Skeletal muscle satellite cell (primary cell): ENCODE measurements at regions not wholly inside any gene's neighbourhood (a gene's known extent, or its start where the extent isn't known, plus 50 kb on each side); places are given as distances from the start of the nearest gene placed in this dataset.

Experiments used
- H3K27me3 ChIP-seq: 2 replicates; pipeline ENCODE4 v1.7.0; 2013; ENCODE audit warnings: low read length; ENCODE audit not compliant: control insufficient read depth, insufficient read depth
- H3K36me3 ChIP-seq: 2 replicates; pipeline ENCODE4 v1.7.0; 2013; ENCODE audit warnings: mild to moderate bottlenecking, control low read depth, low read length; ENCODE audit not compliant: insufficient read depth
- H3K4me1 ChIP-seq: 2 replicates; pipeline ENCODE4 v1.7.0; 2013; ENCODE audit warnings: low read length; ENCODE audit not compliant: control insufficient read depth, insufficient read depth
- H3K4me2 ChIP-seq: 2 replicates; pipeline ENCODE4 v1.7.0; 2013; ENCODE audit warnings: mild to moderate bottlenecking, low read length
- H3K4me3 ChIP-seq: 2 replicates; pipeline ENCODE4 v1.7.0; 2013; ENCODE audit warnings: low read length
- H3K9ac ChIP-seq: 2 replicates; pipeline ENCODE4 v1.7.0; 2013; ENCODE audit warnings: mild to moderate bottlenecking, low read depth, low read length, moderate library complexity
- H3K9me3 ChIP-seq: replicated peaks from 2 replicates; pipeline ENCODE4 v1.7.0; 2013; ENCODE audit warnings: mild to moderate bottlenecking, control low read depth, low read length

GRCh38 chr2:2662037-2662846, 331.2 kb upstream of the MYT1L start:
- Histone ChIP-seq H3K36me3 (no peaks in the 10 kb centered on the region), H3K9ac (no peak overlapping the region), H3K9me3 (peaks cover 22% of the 10 kb centered on the region), H3K4me1 (no peaks in the 10 kb centered on the region), H3K4me3 (no peak overlapping the region), H3K4me2 (no peak overlapping the region), H3K27me3 (no peaks in the 10 kb centered on the region)

- Histone ChIP-seq H3K27me3 (no peaks in the 10 kb centered on the region), H3K4me1 (no peaks in the 10 kb centered on the region), H3K4me2 (no peak overlapping the region), H3K9ac (no peak overlapping the region), H3K4me3 (no peak overlapping the region), H3K9me3 (peaks cover 20% of the 10 kb centered on the region), H3K36me3 (no peaks in the 10 kb centered on the region)
Observed at GRCh38 chr2:2660789-2661355, 329.8 kb upstream of the MYT1L start.

- Histone ChIP-seq H3K4me1 (no peaks in the 10 kb centered on the region), H3K27me3 (no peaks in the 10 kb centered on the region), H3K9ac (no peak overlapping the region), H3K4me2 (no peak overlapping the region), H3K36me3 (no peaks in the 10 kb centered on the region), H3K4me3 (no peak overlapping the region), H3K9me3 (peaks cover 11% of the 10 kb centered on the region)
Observed at GRCh38 chr2:2657121-2657962, 326.3 kb upstream of the MYT1L start.

DNA sequence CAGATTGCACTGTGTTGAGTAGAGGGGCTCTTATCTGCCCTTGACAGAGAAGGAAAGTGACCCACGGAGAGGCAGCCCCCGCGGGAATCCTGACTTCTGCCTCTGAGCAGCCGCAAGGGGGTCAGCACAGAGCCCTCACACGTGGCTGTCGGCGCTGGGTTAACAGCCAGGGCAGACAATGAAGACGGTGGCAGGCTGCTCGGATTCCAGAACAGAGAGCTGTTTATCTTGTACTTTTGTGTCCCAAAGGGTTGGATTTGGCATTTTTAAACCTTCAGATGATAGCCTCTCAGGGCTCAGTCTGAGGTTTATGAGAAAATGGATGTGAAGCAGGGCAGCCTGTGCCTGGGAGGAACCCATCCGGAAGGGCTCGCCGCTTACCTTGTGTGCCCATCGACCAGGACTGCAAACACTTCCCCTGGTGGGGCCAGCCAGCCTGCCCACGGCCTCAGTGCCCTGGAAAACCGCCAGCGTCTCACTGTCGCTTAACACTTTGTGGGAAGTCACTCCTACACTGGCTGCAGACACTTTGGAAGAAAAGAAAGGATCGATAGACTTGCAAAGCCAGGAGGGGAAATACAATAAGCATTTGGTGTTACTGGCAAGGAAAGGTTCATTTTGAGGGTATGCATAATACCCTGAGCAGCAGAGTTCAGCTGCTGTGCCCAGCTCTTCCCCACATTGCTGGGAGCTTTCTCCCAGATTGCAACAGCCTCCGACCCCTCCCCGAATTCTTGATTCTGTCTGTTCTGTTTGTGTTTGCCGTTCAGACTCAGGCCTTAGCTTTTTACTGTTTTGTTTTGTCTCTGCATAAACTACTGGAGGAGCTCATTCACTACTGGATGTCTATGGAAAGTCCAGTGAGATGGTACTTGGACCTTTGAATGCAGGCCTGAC, 325.3 kb upstream of the MYT1L start:
- no peaks in the 10 kb centered on the region for H3K36me3 ChIP-seq
- peaks cover 9% of the 10 kb centered on the region for H3K9me3 ChIP-seq
- H3K4me1 ChIP-seq, result no peaks in the 10 kb centered on the region
- H3K27me3 ChIP-seq, result no peaks in the 10 kb centered on the region
- no peak overlapping the region for H3K4me2 ChIP-seq
- no peak overlapping the region for H3K4me3 ChIP-seq
- H3K9ac ChIP-seq, result no peak overlapping the region

- no peak overlapping the region for H3K4me3 ChIP-seq
- H3K36me3 ChIP-seq, result no peaks in the 10 kb centered on the region
- H3K4me2 ChIP-seq, result no peak overlapping the region
- H3K27me3 ChIP-seq, result no peaks in the 10 kb centered on the region
- H3K9me3 ChIP-seq, result peaks cover 9% of the 10 kb centered on the region
- no peaks in the 10 kb centered on the region for H3K4me1 ChIP-seq
- H3K9ac ChIP-seq, result no peak overlapping the region
Observed at GRCh38 chr2:2655453-2656114, 324.5 kb upstream of the MYT1L start.

DNA sequence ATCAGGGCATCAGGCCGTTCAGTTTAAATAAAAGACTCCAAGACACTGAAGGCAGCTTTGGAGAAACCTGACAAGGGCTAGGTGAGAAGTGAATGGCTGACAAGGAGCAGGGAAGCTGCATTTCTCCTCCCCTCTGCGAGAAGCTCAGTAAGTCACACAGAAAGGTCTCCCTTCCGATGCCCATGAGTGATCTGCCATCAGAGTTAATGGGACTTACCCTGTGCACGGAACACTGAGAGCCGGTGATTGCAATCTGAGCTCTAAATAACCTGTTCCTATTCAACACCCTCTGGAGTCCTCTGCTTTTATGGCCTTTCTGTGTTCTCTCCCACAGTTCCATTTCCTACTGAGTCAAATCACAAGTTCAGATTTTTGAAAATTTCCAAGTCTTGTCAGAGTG, 322.2 kb upstream of the MYT1L start:
- Histone ChIP-seq H3K4me1 (no peaks in the 10 kb centered on the region), H3K27me3 (no peaks in the 10 kb centered on the region), H3K9me3 (peaks cover 9% of the 10 kb centered on the region), H3K4me2 (no peak overlapping the region), H3K9ac (no peak overlapping the region), H3K36me3 (no peaks in the 10 kb centered on the region), H3K4me3 (no peak overlapping the region)

DNA sequence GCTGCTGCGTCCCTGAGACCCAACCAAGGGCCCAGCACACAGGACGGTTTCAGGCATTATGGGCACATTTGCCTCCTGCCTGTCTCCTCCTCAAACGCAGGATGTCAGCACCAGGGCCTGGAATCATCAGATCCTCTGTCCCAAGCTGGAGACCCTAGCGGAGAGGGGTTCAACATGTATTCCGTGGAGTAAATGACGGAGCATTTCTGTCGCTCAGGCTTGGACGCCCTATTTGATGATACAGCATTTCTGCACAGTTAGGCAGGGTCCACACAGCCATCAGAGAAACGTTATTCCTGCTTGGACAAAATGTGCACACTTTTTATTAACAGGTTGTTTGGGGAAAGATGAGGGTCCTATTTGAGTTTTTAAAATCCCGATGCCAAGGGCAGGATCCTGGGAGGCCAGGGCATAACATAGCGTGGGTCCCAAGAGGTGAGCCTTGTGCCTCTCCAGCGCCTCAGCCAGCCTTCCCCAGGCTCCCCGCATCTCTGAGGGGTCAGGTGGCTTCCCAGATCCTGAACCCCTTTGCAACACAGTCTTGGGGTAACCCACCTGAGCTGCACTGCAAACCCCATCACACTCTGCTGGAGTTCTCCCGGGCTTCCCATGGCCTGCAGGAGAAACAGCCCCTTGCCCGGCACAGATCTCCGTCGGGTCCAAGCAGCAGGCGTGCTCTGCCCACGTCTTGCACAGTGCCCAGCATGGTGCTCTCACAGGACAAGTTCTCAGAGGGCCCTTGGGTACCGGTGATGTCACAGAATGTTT, 319.7 kb upstream of the MYT1L start:
- Histone ChIP-seq H3K36me3 (no peaks in the 10 kb centered on the region), H3K9me3 (peaks cover 2% of the 10 kb centered on the region), H3K4me1 (no peaks in the 10 kb centered on the region), H3K27me3 (no peaks in the 10 kb centered on the region), H3K4me2 (no peak overlapping the region), H3K9ac (no peak overlapping the region), H3K4me3 (no peak overlapping the region)

GRCh38 chr2:2649109-2650072, 318.3 kb upstream of the MYT1L start:
- Histone ChIP-seq H3K4me1 (no peaks in the 10 kb centered on the region), H3K36me3 (no peaks in the 10 kb centered on the region), H3K9me3 (peaks cover 2% of the 10 kb centered on the region), H3K9ac (no peak overlapping the region), H3K27me3 (no peaks in the 10 kb centered on the region), H3K4me2 (no peak overlapping the region), H3K4me3 (no peak overlapping the region)

DNA sequence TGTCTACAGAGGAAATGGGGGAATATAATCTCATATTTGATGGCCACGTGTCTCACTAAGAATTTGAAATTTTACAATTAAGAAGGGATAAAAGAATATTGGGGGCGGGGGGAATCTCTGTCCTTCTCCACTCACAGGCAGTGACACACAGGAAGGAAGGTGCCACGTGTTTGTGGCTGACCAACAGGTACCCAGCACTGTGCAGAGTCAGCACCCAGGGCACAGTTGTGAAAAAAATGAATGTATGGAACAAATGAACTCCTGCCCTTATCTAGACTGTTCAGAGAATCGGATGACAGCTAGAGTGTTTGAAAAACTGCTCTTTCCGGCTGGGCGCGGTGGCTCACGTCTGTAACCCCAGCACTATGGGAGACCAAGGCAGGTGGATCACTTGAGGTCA, 317.0 kb upstream of the MYT1L start:
- no peaks in the 10 kb centered on the region for H3K4me1 ChIP-seq
- peaks cover 7% of the 10 kb centered on the region for H3K9me3 ChIP-seq
- no peak overlapping the region for H3K9ac ChIP-seq
- H3K27me3 ChIP-seq, result no peaks in the 10 kb centered on the region
- H3K36me3 ChIP-seq, result no peaks in the 10 kb centered on the region
- no peak overlapping the region for H3K4me3 ChIP-seq
- no peak overlapping the region for H3K4me2 ChIP-seq
